NCI-H1694 treated with DMSO at 0.1 percent for 48 hours (cell line): ENCODE measurements at regions not wholly inside any gene's neighbourhood (a gene's known extent, or its start where the extent isn't known, plus 50 kb on each side); places are given as distances from the start of the nearest gene placed in this dataset.

ENCODE experiments used
- DNase-seq: peaks from one replicate; lab custom pipeline; 2025; lab: John Stamatoyannopoulos, UW

DNA sequence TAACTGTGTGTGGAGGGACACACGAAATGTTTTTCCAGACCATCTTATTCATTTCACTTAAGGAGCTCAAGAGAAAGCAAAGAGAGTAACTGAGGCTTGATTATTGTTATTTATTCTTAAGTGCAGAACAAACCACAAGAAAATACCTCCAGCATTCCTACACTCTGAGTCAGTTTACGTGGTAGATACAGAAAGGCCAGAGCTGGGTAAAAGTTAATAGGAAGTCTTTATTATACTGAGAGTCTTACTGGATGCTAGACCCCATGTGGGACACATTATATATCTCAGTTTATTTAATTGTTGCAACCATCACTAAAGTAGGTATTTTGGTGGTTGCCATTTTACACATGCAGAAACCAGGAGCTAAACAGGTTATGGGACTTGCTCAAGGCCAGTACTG lies 261.4 kb upstream of the POU2AF2 start:
- no peak for DNase-seq

DNA sequence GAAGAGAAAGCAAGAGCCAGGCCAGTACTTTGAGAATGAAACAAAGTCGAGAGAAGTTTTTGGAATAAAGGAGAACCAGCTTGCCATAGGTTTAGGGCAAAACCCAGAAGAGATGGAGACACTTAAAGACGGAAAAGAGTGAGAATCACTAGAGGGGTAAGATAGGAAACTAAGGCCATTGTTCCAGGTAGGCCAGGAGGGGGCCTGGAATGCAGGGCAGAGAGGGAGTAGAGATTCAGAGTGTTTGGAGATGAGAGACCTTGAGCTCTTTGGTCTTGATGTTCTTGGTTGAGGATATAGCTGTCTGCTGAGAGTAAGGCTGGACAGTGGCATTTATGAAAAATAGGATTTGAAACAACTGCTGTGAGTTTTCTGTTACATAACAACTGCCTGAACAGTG lies 263.3 kb upstream of the POU2AF2 start:
- DNase-seq, result no peak

GRCh38 chr11:110979696-110980095 lies 265.8 kb upstream of the POU2AF2 start:
- DNase-seq, result no peak

- no peak for DNase-seq
Measured at GRCh38 chr11:110977661-110978060, 265.4 kb upstream of the ARHGAP20 start.

DNA sequence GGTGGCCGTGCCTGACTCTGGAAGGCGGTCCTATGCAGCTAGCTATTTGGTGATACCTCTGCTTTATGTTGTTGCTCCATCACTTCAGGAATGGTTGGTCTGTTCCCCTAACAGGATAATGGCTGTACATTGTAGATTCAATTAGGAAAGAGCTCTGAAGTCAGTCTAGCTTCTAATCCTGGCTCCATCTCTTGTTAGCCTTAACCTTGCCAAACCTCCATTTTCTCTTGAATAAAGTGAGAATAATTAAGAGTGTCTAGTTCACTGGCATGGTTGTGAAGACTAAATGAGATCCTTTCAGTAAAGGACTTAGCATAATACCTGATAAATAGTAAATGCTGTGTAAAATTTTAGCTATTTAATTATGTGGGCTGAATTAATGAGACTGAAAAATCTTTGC lies 262.5 kb upstream of the ARHGAP20 start:
- no peak for DNase-seq

DNA sequence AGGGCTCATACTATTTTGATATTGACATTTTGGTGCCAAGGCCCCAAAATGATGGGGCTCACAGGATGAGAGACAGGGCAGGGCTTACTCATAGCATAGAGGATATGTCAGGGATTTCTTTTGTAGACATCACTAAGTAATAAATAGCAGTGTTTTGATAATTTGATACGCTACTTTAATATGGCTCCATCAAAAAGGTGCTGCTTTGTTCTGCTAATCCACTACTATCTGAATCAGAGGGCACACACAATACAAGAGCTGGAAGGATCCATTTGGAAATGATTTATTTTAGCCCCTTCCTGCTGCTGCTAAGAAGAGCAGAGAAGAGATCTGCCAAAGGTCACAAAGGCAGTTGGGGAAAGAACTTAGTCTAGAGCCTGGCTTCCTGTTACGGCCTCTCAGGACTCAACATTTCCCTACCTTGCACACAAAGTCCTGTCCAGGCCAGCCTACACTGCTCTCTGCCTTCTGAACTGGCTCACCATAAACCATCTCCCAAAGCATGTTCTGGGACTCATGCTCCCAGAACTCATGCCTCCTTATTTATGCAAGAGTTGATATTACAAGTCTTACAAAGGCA lies 261.3 kb upstream of the ARHGAP20 start:
- no peak for DNase-seq

DNA sequence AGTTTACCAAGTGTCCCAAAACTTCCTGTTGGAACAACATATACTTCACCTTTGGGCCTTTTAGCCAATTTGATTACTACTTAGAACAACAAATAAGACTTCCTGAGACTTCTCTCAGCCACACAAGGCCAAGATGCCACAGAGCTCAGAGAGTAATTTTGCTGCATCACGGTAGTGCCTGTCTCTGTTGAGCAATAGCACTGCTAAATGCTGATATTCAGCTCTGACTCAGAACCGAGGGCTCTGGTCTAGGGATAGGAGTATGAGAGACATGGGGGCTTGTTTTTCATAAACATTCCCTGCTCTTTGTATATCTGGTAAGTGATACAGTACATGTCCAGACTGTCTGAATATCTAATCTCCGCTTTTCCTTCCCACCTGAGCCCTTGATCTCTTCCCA lies 260.4 kb upstream of the ARHGAP20 start:
- no peak for DNase-seq

- DNase-seq, result no peak
Measured at GRCh38 chr11:110972106-110972505, 259.9 kb upstream of the ARHGAP20 start.

- DNase-seq, result no peak
Measured at GRCh38 chr11:110971140-110971539, 258.9 kb upstream of the ARHGAP20 start.

DNA sequence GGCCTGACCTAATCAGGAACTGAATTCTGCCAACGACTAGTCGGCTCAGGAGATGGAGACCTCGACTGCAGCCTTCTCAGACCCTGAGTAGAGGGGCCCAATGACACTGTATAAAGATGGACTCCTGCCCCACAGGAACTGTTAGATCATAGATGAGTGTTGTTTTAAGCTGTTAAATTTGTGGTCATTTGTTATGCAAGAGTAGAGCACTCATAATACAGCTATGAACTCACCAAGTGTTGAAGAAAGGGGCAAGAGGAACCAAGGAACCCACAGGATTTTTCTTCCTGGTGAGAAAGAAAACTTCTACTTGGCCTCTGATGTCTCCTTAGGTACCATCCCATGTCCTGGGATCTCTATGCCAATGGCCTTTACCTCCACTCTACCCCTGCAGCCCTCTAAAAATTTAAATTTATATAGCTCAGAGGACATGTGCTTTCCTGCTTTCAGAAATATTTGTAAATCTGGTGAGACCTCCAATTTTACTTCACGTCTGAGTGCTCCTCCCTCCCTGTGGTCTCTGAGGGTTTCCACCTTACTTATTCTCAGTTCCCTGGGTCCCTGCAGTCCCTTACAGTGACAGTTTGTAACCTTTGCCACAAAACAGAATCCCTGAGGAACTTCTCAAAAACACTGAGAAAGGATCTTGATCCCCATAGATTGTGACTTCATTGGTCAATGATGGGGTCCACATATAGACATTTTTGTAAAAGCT lies 256.3 kb upstream of the ARHGAP20 start:
- no peak for DNase-seq

- DNase-seq, result no peak
Measured at GRCh38 chr11:110966131-110966530, 253.9 kb upstream of the ARHGAP20 start.

DNA sequence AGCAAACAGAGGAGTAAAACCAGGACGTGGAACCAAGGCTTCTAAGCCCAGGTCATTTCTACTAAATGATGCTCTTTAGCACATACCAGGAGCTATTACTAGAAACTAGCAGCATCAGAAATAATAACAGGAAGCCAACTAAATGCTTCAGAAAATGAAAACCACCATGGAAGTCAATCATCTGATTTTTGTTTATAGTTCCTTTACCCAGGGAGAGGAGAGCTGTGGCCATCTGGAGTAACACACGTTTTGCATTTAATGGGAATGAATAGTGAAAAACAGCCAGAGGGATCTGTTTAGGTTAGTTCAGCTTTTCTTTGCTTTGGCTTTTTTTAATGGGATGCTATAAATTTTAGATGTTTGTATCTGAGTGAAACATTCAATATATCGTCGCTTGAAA lies 250.7 kb upstream of the ARHGAP20 start:
- peak; percentile 40 for DNase-seq

DNA sequence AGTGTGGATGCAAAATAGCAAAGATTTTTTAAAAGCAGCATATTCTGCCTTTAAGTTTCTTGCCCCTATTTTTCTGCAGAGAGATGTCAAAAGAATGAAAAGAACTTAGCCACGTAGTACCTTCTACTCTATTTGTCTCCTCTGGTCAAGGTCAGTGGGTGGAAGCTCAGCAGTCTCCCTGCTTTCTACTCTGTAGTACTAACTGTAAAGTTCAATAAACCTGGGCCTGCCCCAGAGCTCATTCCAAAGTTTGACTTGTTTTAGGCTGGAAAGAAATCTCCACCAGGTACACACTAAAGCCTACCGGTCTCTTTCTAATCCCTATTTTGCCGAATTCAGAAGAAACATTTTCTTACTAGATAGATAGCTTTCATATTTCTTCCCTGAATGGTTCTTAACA lies 247.9 kb upstream of the ARHGAP20 start:
- DNase-seq, result no peak

DNA sequence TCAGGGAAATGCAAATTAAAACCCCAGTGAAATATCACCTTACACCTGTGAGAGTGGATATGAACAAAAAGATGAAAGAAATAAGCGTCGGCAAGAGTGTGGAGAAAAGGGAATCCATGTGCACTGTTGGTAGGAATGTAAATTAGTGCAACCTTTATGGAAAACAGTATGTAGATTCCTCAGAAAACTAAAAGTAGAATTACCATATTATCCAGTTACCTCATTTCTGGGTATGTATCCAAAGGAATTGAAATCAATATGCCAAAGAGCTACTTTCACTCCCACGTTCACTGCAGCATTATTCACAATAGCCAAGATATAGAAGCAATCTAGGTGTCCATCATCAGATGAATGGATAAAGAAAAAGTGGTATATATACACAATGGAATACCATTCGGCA lies 246.0 kb upstream of the ARHGAP20 start:
- DNase-seq, result no peak

DNA sequence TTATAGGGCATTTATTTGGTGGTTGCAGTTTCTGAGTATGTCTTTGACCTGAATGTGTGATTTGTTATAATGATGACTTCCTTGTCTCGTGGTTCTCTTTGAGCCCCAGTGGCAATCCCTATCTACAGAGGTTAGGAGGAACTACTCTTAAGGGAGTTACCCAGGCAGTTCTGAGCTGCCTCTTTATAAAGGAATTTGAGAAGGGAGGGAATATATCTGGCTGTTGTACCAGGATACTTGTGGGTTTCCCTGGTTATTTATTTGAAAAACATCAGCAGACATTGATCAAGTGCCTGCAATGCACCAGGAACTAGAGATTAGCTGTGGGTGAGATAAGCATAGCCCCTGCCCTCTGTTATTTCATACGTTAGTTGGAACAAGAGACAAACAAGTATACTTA lies 243.5 kb upstream of the ARHGAP20 start:
- DNase-seq, result no peak

DNA sequence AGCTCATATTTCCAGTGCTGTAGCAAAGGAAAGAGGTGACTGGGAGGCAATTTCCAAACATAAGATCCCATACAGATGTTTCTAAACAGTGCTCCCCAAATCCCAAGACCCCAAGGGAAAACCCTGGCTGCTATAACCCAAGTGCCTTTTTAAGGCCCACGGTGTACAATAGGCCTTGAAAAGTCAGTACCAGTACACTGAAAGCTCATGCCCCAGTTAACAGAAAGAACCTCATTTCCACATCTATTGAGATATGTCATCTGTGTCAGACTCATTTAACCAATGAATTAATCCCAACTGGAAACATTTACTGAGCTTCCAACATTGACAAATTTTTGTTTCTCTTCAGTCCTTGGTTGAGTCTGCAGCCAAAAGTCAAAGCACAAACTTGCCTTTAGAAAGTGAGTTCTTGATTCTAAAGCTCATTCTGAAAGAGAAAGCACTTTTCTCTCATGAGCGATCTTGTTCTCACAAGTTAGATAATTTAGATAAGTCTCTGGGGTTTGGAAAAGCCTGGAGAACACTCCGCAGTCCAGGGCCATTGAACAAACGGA lies 239.8 kb upstream of the ARHGAP20 start:
- DNase-seq, result no peak

DNA sequence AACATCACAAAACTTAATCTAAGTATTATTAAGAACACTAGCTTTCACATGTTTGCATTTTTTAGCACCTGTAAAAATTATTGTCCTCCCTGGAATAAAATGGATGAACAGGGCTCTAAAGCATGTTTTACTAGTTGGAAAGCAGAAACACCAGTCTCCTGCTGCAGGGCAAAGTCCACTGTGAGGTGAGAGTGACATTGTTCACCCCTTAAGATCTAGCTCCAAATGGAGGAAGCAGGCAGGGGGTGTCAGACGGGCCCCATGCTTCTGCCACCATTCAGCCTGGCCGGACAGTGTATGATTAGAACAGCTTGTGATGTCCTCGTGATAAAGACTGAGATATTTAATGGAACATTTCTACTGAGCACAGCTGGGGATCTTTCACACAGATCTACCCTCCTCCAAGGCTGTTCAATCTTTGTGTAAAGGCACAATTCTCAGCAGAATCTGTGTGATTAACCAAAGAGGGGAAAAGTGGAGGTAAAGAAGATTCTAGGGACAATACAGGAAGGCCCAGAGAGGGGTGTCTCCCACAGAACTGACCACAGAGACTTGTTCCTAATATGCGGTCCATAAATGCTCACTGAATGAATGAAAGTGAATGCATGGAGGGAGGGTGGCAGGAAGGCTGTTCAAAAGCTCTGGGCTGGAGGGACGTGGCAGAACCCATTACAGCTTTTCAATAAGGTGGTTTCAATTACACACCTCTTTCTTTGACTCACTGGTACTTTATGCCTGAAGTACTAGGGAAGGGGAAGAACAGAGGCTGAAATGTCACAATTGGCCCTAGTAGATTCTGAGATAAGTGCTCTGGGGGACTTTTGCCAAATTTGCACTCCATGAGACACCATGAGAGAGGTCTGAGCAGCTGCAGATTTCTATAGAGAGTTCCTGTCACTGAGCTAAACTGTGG lies 239.1 kb upstream of the ARHGAP20 start:
- no peak for DNase-seq

- no peak for DNase-seq
Measured at GRCh38 chr11:110948112-110948511, 235.9 kb upstream of the ARHGAP20 start.

GRCh38 chr11:110947096-110947495 lies 234.9 kb upstream of the ARHGAP20 start:
- DNase-seq, result no peak

DNA sequence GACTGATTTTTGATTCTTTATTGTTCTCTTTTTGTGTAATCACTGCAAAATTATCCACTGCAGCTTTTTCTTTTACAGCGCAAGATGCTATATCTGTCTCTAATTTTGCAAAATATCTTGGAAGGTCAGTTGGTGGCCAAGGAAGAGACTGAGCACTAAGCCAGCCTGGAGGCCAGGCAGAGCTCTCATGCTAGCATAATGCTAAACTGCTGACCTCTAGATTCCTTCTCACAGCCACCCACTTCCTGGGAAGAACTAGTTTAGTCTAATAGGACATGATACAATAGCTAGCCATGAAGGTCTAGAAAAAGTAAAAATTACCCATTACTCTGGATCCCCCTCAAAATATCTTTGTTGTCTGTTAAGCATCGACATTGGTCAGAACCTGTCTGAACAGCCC lies 227.2 kb upstream of the ARHGAP20 start:
- no peak for DNase-seq

DNA sequence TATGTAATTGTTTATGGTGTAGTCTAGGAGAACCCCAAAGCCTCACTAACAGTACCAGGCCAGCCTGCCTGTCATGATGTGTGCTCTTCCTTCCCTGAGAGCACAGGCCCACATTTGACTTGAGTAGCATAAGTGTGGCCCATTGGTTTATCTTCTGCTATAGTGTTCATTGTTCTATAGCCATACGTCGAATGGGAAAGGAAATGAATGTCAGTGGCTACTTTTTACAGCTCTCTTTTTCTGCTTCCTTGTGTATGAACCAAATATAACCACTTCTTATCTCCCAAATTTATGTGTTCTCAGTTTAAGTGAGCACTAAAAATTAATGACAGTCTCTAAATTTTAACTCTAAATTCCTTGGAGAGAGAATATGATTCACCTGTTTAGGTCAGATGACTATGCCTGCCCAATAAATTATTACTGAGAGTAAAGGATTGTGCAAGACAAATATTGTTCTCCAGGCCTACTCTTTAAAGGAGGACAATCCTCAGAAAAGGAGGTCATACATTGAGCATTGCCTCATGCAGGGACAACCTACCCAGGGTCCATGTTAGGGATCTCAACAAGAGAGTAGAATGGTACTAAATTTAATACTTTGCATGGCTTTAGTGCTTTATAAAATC lies 222.9 kb upstream of the ARHGAP20 start:
- DNase-seq, result no peak

DNA sequence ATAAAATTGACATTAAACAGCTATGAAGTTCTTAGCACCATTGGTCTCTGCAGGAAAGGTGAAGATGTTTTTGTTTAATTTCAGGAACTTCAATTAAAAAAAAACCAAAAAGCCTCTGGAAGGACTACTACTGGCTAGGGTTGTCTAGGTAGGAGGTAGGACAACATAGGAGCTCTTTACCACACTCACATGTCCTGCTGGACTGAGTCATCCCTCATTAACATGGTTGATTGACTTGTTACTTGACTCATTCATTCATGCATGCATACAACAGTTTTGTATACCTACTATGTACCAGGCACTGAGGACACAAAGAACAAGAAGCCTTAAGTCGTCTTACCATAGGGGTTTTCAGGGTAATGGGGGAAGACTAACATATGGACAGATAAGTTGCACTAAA lies 216.9 kb upstream of the ARHGAP20 start:
- no peak for DNase-seq
